Lower lobe of right lung (tissue), 2 donors: ENCODE measurements at regions not wholly inside any gene's neighbourhood (a gene's known extent, or its start where the extent isn't known, plus 50 kb on each side); places are given as distances from the start of the nearest gene placed in this dataset.
A peak's percentile ranks its signal among the peaks of the same experiment; 100 is the strongest.

Source experiments
- ATAC-seq, 2 donors: fragments of 200-7000 bp; cut with Tn5 transposase; one replicate each; pipeline ENCODE4 v1.9.1; 2020 to 2022; ENCODE audit warnings: mild to moderate bottlenecking in 2 of 2, moderate library complexity in 2 of 2
- DNase-seq: peaks from one replicate; pipeline ENCODE4 v3.0.0-alpha.2; 2020
- H3K27ac ChIP-seq: fragments of 200-600 bp; one replicate; pipeline ENCODE4 v1.8.0; 2022
- H3K27me3 ChIP-seq: fragments of 200-600 bp; one replicate; pipeline ENCODE4 v1.8.0; 2022; ENCODE audit warnings: low read depth
- H3K36me3 ChIP-seq: fragments of 200-600 bp; one replicate; pipeline ENCODE4 v1.8.0; 2022; ENCODE audit warnings: mild to moderate bottlenecking
- H3K4me1 ChIP-seq: fragments of 200-600 bp; one replicate; pipeline ENCODE4 v1.8.0; 2022
- H3K4me3 ChIP-seq: fragments of 200-600 bp; one replicate; pipeline ENCODE4 v1.8.0; 2022; ENCODE audit warnings: mild to moderate bottlenecking
- H3K9me3 ChIP-seq: fragments of 200-600 bp; one replicate; pipeline ENCODE4 v1.8.0; 2022
- intact Hi-C: fragments of 100-400 bp; cut with DNase I; formaldehyde crosslinking; loops from one replicate; pipeline ENCODE4 v1.11.0; 2022
- TF ChIP-seq, protein P1 (sequence below): fragments of 200-600 bp; IDR thresholded peaks from one replicate; pipeline ENCODE4 v1.8.0; 2022; ENCODE audit warnings: antibody characterized with exemption, mild to moderate bottlenecking
- donor health status: DM: no; HTN: yes; CAD: no; lungs with severe emphysema.

DNA sequence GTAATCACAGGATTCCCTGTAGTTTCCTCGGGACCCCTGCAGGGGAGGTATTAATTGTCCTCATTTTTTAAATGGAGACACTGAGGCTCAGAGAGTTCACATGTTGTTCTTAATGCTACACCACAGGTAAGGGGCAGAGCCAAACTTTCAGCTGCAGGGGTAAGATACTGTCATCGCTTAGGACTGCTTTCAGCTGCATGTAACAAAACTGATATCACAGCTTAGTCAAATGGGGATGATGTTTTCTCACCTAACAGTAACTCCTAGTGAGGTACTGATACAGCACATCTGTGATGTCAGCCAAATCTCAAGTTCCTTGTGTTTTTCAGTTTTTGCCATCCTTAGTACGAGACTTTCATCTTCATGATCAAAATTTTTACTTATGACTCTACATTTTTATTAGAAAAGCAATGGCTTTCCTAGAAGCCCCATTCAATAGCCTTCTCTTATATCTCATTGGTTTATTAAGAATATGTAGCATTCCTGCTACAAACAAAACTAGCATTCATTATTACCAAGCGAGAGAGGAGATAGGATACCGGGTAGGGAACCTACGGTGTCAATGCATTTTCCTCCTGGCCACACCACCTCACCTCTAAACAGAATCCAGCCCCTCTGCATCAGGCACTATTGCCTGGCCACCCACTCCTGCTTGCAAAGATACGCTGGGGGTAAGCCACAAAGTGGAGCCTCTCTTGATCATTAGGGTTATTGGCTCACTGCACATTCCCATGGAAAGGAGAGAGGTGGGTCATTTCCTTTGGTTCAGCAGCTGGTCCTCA, 557.5 kb downstream of the CD83 start:
- no peaks in the 10 kb centered on the region for H3K36me3 ChIP-seq
- DNase-seq, result no peak
- ATAC-seq, result no peak
- TF ChIP-seq, protein P1, sequence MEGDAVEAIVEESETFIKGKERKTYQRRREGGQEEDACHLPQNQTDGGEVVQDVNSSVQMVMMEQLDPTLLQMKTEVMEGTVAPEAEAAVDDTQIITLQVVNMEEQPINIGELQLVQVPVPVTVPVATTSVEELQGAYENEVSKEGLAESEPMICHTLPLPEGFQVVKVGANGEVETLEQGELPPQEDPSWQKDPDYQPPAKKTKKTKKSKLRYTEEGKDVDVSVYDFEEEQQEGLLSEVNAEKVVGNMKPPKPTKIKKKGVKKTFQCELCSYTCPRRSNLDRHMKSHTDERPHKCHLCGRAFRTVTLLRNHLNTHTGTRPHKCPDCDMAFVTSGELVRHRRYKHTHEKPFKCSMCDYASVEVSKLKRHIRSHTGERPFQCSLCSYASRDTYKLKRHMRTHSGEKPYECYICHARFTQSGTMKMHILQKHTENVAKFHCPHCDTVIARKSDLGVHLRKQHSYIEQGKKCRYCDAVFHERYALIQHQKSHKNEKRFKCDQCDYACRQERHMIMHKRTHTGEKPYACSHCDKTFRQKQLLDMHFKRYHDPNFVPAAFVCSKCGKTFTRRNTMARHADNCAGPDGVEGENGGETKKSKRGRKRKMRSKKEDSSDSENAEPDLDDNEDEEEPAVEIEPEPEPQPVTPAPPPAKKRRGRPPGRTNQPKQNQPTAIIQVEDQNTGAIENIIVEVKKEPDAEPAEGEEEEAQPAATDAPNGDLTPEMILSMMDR, result no peak
- H3K4me3 ChIP-seq, result no peak overlapping the region
- H3K9me3 ChIP-seq, result no peaks in the 10 kb centered on the region
- intact Hi-C loops, result no loop called here
- no peaks in the 10 kb centered on the region for H3K4me1 ChIP-seq
- H3K27me3 ChIP-seq, result no peaks in the 10 kb centered on the region
- H3K27ac ChIP-seq, result no peak overlapping the region

DNA sequence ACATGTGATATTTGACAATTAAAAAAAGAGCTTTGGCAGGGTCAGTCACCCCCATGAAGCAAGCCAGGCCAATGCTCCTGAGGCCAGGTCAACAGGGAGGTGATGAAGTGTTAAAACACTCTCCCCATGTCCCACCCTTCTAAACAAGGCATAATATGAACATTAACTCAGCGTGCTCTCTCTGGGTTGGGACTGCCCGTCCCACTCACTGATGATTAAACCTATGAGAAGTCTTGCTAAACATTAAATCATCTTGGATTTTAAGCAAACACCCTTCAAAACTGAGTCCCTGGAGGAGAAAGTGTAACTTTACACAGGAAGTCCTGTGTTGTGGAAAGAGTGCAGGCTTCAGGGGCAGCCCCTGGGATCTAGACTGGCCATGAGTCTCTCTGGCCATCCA, 558.5 kb downstream of the CD83 start:
- Histone ChIP-seq H3K4me3 (no peak overlapping the region), H3K27me3 (no peaks in the 10 kb centered on the region), H3K4me1 (no peaks in the 10 kb centered on the region), H3K27ac (no peak overlapping the region), H3K36me3 (no peaks in the 10 kb centered on the region), H3K9me3 (no peaks in the 10 kb centered on the region)
- ATAC-seq, result no peak
- no peak for DNase-seq
- TF ChIP-seq, protein P1, result no peak
- intact Hi-C loops, result no loop called here

DNA sequence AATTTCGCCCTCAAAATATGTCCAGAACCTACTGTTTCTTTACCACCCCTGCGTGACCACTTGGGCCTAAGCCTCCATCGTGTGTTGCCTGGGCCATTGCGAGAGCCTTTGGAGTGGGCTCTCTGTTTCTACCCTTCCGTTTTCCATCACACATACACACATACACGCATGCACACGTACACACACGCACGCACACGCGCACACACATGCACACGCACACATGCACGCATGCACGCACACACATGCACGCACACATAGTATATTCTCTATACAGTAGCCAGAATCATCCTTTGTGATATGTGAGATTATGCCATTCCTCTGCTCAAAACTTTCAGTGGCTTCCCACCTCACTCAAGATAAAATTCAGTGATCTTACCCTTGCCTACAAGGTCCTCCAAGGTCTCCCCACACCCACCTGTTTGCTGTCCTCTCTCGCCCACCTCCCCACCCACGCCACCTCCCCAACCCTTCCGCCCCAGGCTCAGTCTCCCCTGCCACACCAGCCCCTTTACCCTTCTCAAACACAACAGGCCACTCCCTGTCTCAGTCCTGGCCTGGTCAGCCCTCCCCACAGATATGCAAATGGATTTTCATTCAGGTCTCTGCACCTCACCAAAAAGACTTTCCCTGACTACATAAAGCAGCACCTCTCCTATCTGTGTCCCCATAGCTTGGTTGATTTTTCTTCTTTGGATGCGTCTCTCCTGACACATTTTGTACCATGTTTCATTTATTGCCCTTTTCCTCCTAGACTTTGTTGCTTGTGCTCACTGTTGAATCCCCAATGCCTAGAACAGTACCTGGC, 559.6 kb downstream of the CD83 start:
- H3K4me1 ChIP-seq, result no peaks in the 10 kb centered on the region
- intact Hi-C loops, result no loop called here
- TF ChIP-seq, protein P1, result no peak
- ATAC-seq, result no peak
- DNase-seq, result no peak
- H3K9me3 ChIP-seq, result no peaks in the 10 kb centered on the region
- no peak overlapping the region for H3K27ac ChIP-seq
- no peak overlapping the region for H3K4me3 ChIP-seq
- no peaks in the 10 kb centered on the region for H3K36me3 ChIP-seq
- no peaks in the 10 kb centered on the region for H3K27me3 ChIP-seq

DNA sequence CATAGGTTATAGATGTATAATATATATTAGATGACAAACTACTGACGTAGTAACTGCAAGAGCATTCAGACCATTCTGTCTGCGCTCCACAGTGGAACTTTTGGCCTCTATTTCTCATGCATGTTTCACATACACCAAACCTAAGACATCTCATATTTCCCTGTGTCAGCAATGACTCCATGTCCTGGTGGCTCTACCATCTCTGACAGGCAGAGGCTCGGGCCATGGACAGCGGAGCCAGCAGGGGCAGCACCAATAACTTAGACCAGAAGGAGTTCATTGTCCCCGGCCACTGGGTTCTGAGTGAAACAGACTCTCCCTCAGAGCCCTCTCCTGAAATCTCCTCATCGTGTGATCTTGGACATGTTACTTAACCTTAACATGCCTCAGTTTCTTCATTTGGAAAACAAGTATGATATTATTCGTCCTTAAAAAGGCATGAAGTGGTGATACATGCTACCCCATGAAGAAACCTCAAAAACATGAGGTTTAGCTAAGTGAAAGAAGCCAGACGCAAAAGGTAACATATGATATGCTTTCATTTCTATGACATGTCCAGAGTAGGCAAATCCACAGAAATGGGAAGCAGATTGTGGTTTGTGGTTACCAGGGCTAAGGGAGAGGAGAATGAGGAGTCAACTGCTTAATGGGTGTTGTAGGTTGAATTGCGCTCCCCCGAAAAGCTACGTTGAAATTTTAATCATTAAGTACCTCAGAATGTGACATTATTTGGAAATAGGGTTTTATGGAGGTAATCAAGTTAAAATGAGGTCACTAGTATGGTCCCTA, 564.0 kb upstream of the JARID2 start:
- no peaks in the 10 kb centered on the region for H3K4me1 ChIP-seq
- H3K27me3 ChIP-seq, result no peaks in the 10 kb centered on the region
- H3K27ac ChIP-seq, result no peak overlapping the region
- H3K36me3 ChIP-seq, result no peaks in the 10 kb centered on the region
- TF ChIP-seq, protein P1, result no peak
- ATAC-seq, result peak in 1 of 2 donors; percentile 46
- intact Hi-C loops, result no loop called here
- H3K4me3 ChIP-seq, result no peak overlapping the region
- no peaks in the 10 kb centered on the region for H3K9me3 ChIP-seq
- no peak for DNase-seq

DNA sequence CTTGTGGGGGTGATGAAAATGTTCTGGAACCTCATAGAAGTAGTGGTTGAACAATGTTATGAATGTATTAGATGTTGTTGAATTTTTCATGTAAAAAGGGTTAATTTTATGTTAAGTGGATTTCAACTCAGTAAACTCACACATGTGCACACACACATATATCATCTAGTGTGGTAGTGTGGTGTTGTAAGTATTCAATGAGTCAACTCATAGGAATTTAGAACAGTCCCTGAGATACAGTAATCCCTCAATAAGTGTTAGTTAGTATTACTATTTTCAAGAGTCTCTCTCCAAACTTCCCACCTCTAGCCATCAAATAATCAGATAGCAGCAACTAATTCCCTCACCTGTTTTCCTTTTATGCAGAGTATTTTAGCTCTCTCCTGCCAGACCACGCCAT, 563.1 kb upstream of the JARID2 start:
- Histone ChIP-seq H3K27me3 (no peaks in the 10 kb centered on the region), H3K4me3 (no peak overlapping the region), H3K4me1 (no peaks in the 10 kb centered on the region), H3K36me3 (no peaks in the 10 kb centered on the region), H3K27ac (no peak overlapping the region), H3K9me3 (no peaks in the 10 kb centered on the region)
- no peak for ATAC-seq
- TF ChIP-seq, protein P1, result no peak
- DNase-seq, result no peak
- intact Hi-C loops, result no loop called here
